H1 (cell line): ENCODE measurements at regions not wholly inside any gene's neighbourhood (a gene's known extent, or its start where the extent isn't known, plus 50 kb on each side); places are given as distances from the start of the nearest gene placed in this dataset.

Source experiments
- CTCF ChIA-PET: fragments of 300-600 bp; sonication (Branson Sonifier 250); formaldehyde crosslinking; loops from one replicate; lab custom pipeline; 2021; ENCODE audit not compliant: partially characterized antibody; lab: Charles Lee
- POLR2A ChIA-PET: fragments of 300-600 bp; sonication (Branson Sonifier 250); formaldehyde crosslinking; loops from one replicate; lab custom pipeline; 2021; ENCODE audit warnings: inconsistent platforms; ENCODE audit not compliant: partially characterized antibody; lab: Charles Lee
- DNase-seq, 2 experiments: peaks; one replicate each; pipeline versions ENCODE4 v3.0.0 to v3.0.0-alpha.2; 2010 to 2022; ENCODE audit warnings: low spot score in 2 of 2, low read depth in 1 of 2, mixed read lengths in 1 of 2
- FAIRE-seq: peaks from 2 replicates; lab custom pipeline; 2011; peaks lifted over from hg19 to GRCh38; lab: Jason Lieb, UNC
- H2AFZ ChIP-seq: 2 replicates; pipeline ENCODE4 v1.8.1; 2012; ENCODE audit warnings: low read length, inconsistent platforms
- H2AK5ac ChIP-seq: 2 replicates; pipeline ENCODE4 v1.6.1; 2013; ENCODE audit warnings: low read depth, low read length
- H2BK120ac ChIP-seq: replicated peaks from 2 replicates; pipeline ENCODE3; 2013; ENCODE audit warnings: low read depth, low read length, inconsistent platforms
- H2BK12ac ChIP-seq: 2 replicates; pipeline ENCODE4 v1.6.1; 2013; ENCODE audit warnings: low read depth, low read length
- H2BK15ac ChIP-seq: 2 replicates; pipeline ENCODE4 v1.6.1; 2013; ENCODE audit warnings: low read length
- H2BK20ac ChIP-seq: 2 replicates; pipeline ENCODE4 v1.6.1; 2013; ENCODE audit warnings: low read length
- H2BK5ac ChIP-seq: 2 replicates; pipeline ENCODE4 v1.6.1; 2013; ENCODE audit warnings: low read depth, low read length
- H3K14ac ChIP-seq: 2 replicates; pipeline ENCODE4 v1.6.1; 2013; ENCODE audit warnings: inconsistent platforms; ENCODE audit not compliant: insufficient read length
- H3K18ac ChIP-seq: 2 replicates; pipeline ENCODE4 v1.6.1; 2013; ENCODE audit warnings: low read length; ENCODE audit errors: extremely low read depth
- H3K23ac ChIP-seq: 2 replicates; pipeline ENCODE4 v1.6.1; 2013; ENCODE audit warnings: inconsistent platforms; ENCODE audit not compliant: insufficient read length
- H3K23me2 ChIP-seq: 2 replicates; pipeline ENCODE4 v1.6.1; 2013; ENCODE audit warnings: low read depth, low read length
- H3K27ac ChIP-seq: 2 replicates; pipeline ENCODE4 v1.6.1; 2011; ENCODE audit warnings: low read depth, low read length, inconsistent platforms
- H3K27me3 ChIP-seq, 4 experiments: replicated peaks in 1 of 4; 1 replicate in 1 of 4; 2 replicates in 3 of 4; pipeline versions ENCODE4 v1.6.1 to v1.8.1; 2011 to 2013; ENCODE audit warnings: low read length in 3 of 4, mild to moderate bottlenecking in 3 of 4, inconsistent platforms in 2 of 4, mixed read lengths in 2 of 4, moderate library complexity in 1 of 4; ENCODE audit not compliant: control insufficient read depth in 3 of 4, insufficient read depth in 3 of 4; ENCODE audit errors: extremely low read depth in 1 of 4
- H3K36me3 ChIP-seq, 4 experiments: 2 replicates each; pipeline versions ENCODE4 v1.6.1 to v1.8.1; 2011 to 2013; ENCODE audit warnings: mild to moderate bottlenecking in 4 of 4, low read length in 3 of 4, moderate library complexity in 2 of 4, control low read depth in 1 of 4, inconsistent platforms in 1 of 4; ENCODE audit not compliant: insufficient read depth in 4 of 4, control insufficient read depth in 2 of 4
- H3K4ac ChIP-seq: replicated peaks from 2 replicates; pipeline ENCODE3; 2013; ENCODE audit warnings: low read length, low read depth, mixed read lengths, inconsistent platforms; ENCODE audit not compliant: insufficient read length
- H3K4me1 ChIP-seq, 4 experiments: replicated peaks in 1 of 4; 1 replicate in 1 of 4; 2 replicates in 3 of 4; pipeline versions ENCODE4 v1.6.1 to v1.8.1; 2011 to 2013; ENCODE audit warnings: low read length in 3 of 4, inconsistent platforms in 2 of 4, mixed read lengths in 1 of 4; ENCODE audit not compliant: insufficient read depth in 4 of 4, control insufficient read depth in 3 of 4
- H3K4me2 ChIP-seq, 2 experiments: 2 replicates each; pipeline versions ENCODE4 v1.6.1 to v1.8.1; 2011 to 2013; ENCODE audit warnings: low read depth in 2 of 2, low read length in 2 of 2, control low read depth in 1 of 2, inconsistent platforms in 1 of 2, mild to moderate bottlenecking in 1 of 2; ENCODE audit not compliant: insufficient read depth in 1 of 2
- H3K4me3 ChIP-seq, 4 experiments: fragments of 200-600, 300-600 bp in 1 of 4; sonication (generic), shearing (Covaris generic), sonication (Bioruptor Twin) in 1 of 4; 2 replicates each; pipeline versions ENCODE4 v1.5.1 to v1.8.1; 2011 to 2016; ENCODE audit warnings: low read length in 4 of 4, low read depth in 3 of 4, control low read depth in 2 of 4, inconsistent platforms in 2 of 4, mild to moderate bottlenecking in 2 of 4, mixed read lengths in 1 of 4, moderate library complexity in 1 of 4; ENCODE audit not compliant: insufficient read depth in 2 of 4; ENCODE audit errors: extremely low read depth in 1 of 4
- H3K56ac ChIP-seq: replicated peaks from 2 replicates; pipeline ENCODE3; 2013; ENCODE audit warnings: low read depth, mild to moderate bottlenecking, mixed read lengths, low read length, inconsistent platforms; ENCODE audit not compliant: insufficient read length
- H3K79me1 ChIP-seq: 2 replicates; pipeline ENCODE4 v1.6.1; 2013; ENCODE audit warnings: low read depth, low read length, control low read depth
- H3K79me2 ChIP-seq, 2 experiments: 2 replicates each; pipeline versions ENCODE4 v1.6.1 to v1.8.1; 2012 to 2013; ENCODE audit warnings: low read length in 2 of 2, mild to moderate bottlenecking in 2 of 2, inconsistent platforms in 1 of 2; ENCODE audit not compliant: insufficient read depth in 2 of 2, control insufficient read depth in 1 of 2
- H3K9ac ChIP-seq, 4 experiments: replicated peaks in 1 of 4; 1 replicate in 1 of 4; 2 replicates in 3 of 4; pipeline versions ENCODE4 v1.6.1 to v1.8.1; 2011 to 2013; ENCODE audit warnings: low read depth in 3 of 4, low read length in 3 of 4, control low read depth in 2 of 4, mild to moderate bottlenecking in 2 of 4, moderate library complexity in 2 of 4, inconsistent platforms in 1 of 4; ENCODE audit errors: extremely low read depth in 1 of 4
- H3K9me3 ChIP-seq, 2 experiments: 2 replicates each; pipeline versions ENCODE4 v1.6.1 to v1.8.1; 2012 to 2013; ENCODE audit warnings: mild to moderate bottlenecking in 2 of 2, moderate library complexity in 2 of 2, control low read depth in 1 of 2, inconsistent platforms in 1 of 2, low read depth in 1 of 2, low read length in 1 of 2, mixed read lengths in 1 of 2; ENCODE audit not compliant: insufficient read depth in 2 of 2
- H4K20me1 ChIP-seq, 2 experiments: replicated peaks in 1 of 2; 2 replicates each; pipeline versions ENCODE3 to v1.8.1; 2011 to 2013; ENCODE audit warnings: inconsistent platforms in 2 of 2, low read length in 2 of 2, mild to moderate bottlenecking in 1 of 2; ENCODE audit not compliant: insufficient read depth in 2 of 2, control insufficient read depth in 1 of 2
- H4K5ac ChIP-seq: 2 replicates; pipeline ENCODE4 v1.6.1; 2013; ENCODE audit warnings: low read length, low read depth, mixed read lengths, inconsistent platforms; ENCODE audit not compliant: insufficient read length
- H4K8ac ChIP-seq: 2 replicates; pipeline ENCODE4 v1.8.0; 2013; ENCODE audit warnings: mild to moderate bottlenecking, moderate library complexity, low read length, inconsistent platforms; ENCODE audit not compliant: insufficient read depth; ENCODE audit errors: extremely low read depth
- H4K91ac ChIP-seq: replicated peaks from 2 replicates; pipeline ENCODE3; 2013; ENCODE audit warnings: low read length, mixed read lengths, inconsistent platforms; ENCODE audit not compliant: insufficient read length
- ASH2L ChIP-seq: fragments of 200-600, 300-600 bp; sonication (generic); IDR thresholded peaks from one replicate; pipeline ENCODE4 v1.7.1; 2017; ENCODE audit warnings: low read length
- EZH2 ChIP-seq: fragments of 200-600 bp; sonication (generic); IDR thresholded peaks from 2 replicates; pipeline ENCODE4 v1.7.1; 2012; ENCODE audit warnings: low read depth, mild to moderate bottlenecking, moderate library complexity, low read length, inconsistent platforms; ENCODE audit not compliant: severe bottlenecking
- JUND ChIP-seq: IDR thresholded peaks from 2 replicates; pipeline ENCODE4 v1.6.1; 2011; ENCODE audit warnings: mild to moderate bottlenecking, improper control_type of control experiment, low read length
- KDM5A ChIP-seq: fragments of 200-600 bp; IDR thresholded peaks from 2 replicates; pipeline ENCODE4 v1.7.1; 2012; ENCODE audit warnings: mild to moderate bottlenecking, low read length, inconsistent platforms, mixed read lengths
- RFX5 ChIP-seq: IDR thresholded peaks from 2 replicates; pipeline ENCODE4 v1.6.1; 2011; ENCODE audit warnings: low read depth, low read length, improper control_type of control experiment, borderline replicate concordance
- SIX5 ChIP-seq: IDR thresholded peaks from 2 replicates; pipeline ENCODE4 v1.6.1; 2011; ENCODE audit warnings: mild to moderate bottlenecking, low read depth, low read length
- SP1 ChIP-seq: IDR thresholded peaks from 2 replicates; pipeline ENCODE4 v1.6.1; 2011; ENCODE audit warnings: low read depth, low read length
- SP2 ChIP-seq: IDR thresholded peaks from 2 replicates; pipeline ENCODE4 v1.6.1; 2012; ENCODE audit warnings: mild to moderate bottlenecking, low read length, inconsistent platforms
- TBP ChIP-seq: IDR thresholded peaks from 2 replicates; pipeline ENCODE4 v1.6.1; 2011; ENCODE audit warnings: low read depth, low read length, improper control_type of control experiment
- TEAD4 ChIP-seq: IDR thresholded peaks from 2 replicates; pipeline ENCODE4 v1.6.1; 2012; ENCODE audit warnings: low read depth, low read length, inconsistent platforms, mixed read lengths
- WGBS, 2 experiments: shearing (Covaris generic) in 1 of 2; methylation state at CpG; one replicate each; pipeline versions ENCODE4 v1.1.6 to v1.1.7; 2013 to 2015; ENCODE audit warnings: low lambda C conversion rate in 2 of 2, mixed read lengths in 2 of 2, inconsistent platforms in 1 of 2, low coverage in 1 of 2, missing lambda C conversion rate in 1 of 2; ENCODE audit not compliant: insufficient replicate concordance in 2 of 2, insufficient coverage in 1 of 2, insufficient read length in 1 of 2; ENCODE audit errors: extremely low coverage in 1 of 2, missing lambda C conversion rate in 1 of 2; 5-methylcytosine and 5-hydroxymethylcytosine counted together
- TF ChIP-seq, protein P1 (sequence below): IDR thresholded peaks from 2 replicates; pipeline ENCODE4 v1.6.1; 2011; ENCODE audit warnings: low read length, improper control_type of control experiment

DNA sequence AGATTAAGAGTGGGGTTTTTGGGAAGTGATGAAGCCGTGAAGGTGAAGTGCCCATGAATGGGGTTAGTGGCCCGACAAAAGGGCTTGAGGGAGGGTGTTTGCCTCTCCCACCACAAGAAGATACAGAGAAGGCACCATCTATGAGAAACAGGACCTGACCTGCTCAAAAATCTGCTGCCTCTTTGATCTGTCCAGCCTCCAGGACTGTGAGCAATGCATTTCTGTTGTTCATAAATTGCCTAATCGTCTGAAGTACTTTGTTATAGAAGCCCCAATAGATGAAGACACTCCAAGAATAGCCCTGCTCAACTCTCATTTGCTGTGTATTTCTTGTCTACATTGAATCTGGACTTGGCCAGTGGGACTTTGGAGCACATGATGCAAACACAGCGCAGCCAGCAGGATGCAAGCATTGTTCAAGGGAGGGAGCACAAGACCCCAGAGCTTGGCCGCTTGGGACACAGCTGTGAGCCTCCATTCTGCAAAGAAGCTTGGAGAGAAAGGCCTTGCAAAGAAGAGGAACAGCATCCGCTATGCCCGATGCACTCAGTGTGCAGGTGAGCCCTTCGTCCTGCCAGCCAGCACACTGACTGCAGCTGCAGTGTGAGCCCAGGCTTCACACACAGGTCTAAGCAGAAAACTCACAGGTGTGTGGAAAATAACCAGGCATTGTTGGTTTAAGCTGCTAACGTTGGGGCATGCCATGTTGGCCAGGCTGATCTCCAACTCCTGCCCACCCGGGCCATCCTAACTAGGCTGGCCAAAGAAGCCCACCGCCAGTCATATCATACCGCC lies 73.2 kb upstream of the KLF6 start:
- Histone ChIP-seq H2BK5ac (no peak overlapping the region), H3K4me1 (no peaks in the 10 kb centered on the region), H2AFZ (no peak overlapping the region), H3K79me2 (no peaks in the 10 kb centered on the region), H3K36me3 (no peaks in the 10 kb centered on the region), H3K4ac (no peak overlapping the region), H4K5ac (no peak overlapping the region), H4K20me1 (no peaks in the 10 kb centered on the region), H3K4me3 (no peak overlapping the region), H3K9ac (no peak overlapping the region), H2BK12ac (no peak overlapping the region), H3K4me2 (no peak overlapping the region), H3K9me3 (no peaks in the 10 kb centered on the region), H3K18ac (no peak overlapping the region), H2BK15ac (0 out of 2 replicates have a peak overlapping the region, but pooled peaks have one; percentile 46), H3K79me1 (no peaks in the 10 kb centered on the region), H4K8ac (no peak overlapping the region), H2BK20ac (no peak overlapping the region), H2AK5ac (no peak overlapping the region), H3K56ac (no peak overlapping the region), H4K91ac (no peak overlapping the region), H3K14ac (no peak overlapping the region), H3K27ac (no peak overlapping the region), H3K27me3 (no peaks in the 10 kb centered on the region), H2BK120ac (no peak overlapping the region), H3K23me2 (no peaks in the 10 kb centered on the region), H3K23ac (no peak overlapping the region)
- CTCF ChIA-PET = interaction anchor here (0.7 to 0.9 kb wide), 3 partner anchors 9 to 600 kb away, joined by 3 to 4 read pairs (median 3); no protein-coding TSS in a partner anchor
- POLR2A ChIA-PET = no interaction called here
- 87% methylated on average over 12 of the region's 12 CpGs; no CpG with 5 or more reads in 1 of the 2 experiments for WGBS, 2 experiments
- FAIRE-seq (no peak), DNase-seq (no peak)
- TF ChIP-seq SIX5 (no peak), SP1 (no peak), KDM5A (no peak), JUND (no peak), RFX5 (no peak), SP2 (no peak), TEAD4 (no peak), ASH2L (no peak), EZH2 (no peak), TBP (no peak)
- TF ChIP-seq, protein P1, sequence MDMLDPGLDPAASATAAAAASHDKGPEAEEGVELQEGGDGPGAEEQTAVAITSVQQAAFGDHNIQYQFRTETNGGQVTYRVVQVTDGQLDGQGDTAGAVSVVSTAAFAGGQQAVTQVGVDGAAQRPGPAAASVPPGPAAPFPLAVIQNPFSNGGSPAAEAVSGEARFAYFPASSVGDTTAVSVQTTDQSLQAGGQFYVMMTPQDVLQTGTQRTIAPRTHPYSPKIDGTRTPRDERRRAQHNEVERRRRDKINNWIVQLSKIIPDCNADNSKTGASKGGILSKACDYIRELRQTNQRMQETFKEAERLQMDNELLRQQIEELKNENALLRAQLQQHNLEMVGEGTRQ = no peak
- TF ChIP-seq, all 59 proteins: peak for 0
